NCI-H226 (cell line): ENCODE measurements at regions not wholly inside any gene's neighbourhood (a gene's known extent, or its start where the extent isn't known, plus 50 kb on each side); places are given as distances from the start of the nearest gene placed in this dataset.
"Not testable (repeated sequence)": the region's sequence is repeated elsewhere in the genome, so short reads cannot be mapped to it uniquely, and the experiment has no call there.

Experiments
- DNase-seq: peaks from one replicate; pipeline ENCODE4 v3.0.0-alpha.2; 2015

DNA sequence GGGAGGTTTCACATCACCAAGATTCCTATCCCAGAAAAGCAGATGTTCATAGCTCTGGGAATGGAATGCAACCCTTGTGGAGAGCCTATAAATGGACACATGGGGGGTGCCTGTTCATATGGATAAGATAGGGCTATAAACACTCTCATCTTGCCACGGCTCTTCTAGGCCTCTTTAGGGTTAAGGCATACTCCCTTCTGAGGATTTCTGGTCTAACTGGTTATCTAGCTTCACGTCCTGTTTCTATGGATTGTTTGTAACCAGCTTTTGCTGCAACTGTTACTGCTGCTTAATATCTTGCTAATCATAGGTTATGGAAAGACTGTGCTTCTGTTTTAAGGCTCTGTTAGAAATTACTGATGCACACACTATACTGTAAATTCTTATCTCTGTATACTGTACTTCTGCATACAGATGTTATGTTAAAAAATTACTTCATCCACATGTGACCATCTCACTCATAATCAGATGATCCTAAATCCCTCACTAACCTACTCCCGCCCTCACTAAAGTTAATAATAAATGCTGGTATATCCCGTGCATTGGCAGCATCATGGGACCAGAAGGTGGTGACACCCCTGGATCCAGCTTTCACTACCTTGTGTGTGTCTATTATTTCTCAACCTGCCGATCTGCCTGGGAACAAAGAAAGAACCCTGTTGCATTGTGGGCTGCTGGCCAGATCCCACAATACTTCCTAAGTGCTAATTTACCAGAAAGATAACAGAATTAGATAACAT, 68.7 kb downstream of the PRKAB2 start:
- not testable (repeated sequence) for DNase-seq

DNA sequence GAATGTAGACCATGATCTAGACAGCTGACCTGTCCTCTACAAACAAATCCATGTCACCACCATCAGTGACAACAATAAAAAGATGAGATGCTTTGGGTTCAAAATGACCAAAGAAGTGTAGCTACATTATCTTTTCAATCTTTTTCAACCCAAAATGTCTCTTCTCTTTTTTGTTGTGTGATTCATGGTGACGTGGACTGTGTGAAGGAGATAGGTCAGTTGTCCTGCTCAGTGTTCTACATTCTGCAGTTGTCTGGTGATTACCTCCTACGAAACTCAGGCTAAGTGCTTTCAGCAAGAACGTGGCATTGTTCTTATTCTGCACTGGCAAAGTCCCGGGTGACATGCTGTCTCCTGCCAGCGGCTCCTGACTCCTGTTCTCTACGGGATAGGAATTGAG, 73.1 kb downstream of the PRKAB2 start:
- DNase-seq, result no peak

GRCh38 chr1:147098338-147098973, 73.8 kb downstream of the PRKAB2 start:
- peak; percentile 10 for DNase-seq

DNA sequence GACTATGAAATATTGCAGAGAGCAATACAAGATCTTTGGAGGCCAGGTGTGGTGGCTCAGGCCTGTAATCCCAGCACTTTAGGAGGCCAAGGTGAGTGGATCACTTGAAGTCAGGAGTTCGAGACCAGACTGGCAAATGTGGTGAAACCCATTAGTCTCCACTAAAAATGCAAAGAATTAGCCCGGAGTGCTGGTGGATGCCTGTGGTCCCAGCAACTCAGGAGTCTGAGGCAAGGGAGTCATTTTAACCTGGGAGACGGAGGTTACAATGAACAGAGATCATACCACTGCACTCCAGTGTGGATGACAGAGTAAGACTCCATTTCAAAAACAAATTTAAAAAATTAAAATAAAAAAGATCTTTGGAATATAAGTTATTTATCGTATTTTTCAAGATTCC, 76.6 kb downstream of the PRKAB2 start:
- no peak for DNase-seq

GRCh38 chr1:147091801-147092200, 80.5 kb downstream of the PRKAB2 start:
- DNase-seq, result no peak

GRCh38 chr1:147089457-147089856, 82.8 kb downstream of the PRKAB2 start:
- DNase-seq, result no peak

GRCh38 chr1:147086129-147086528, 86.1 kb downstream of the PRKAB2 start:
- no peak for DNase-seq

- DNase-seq, result peak; percentile 5
Observed at GRCh38 chr1:147084273-147085096, 87.8 kb downstream of the PRKAB2 start.

- DNase-seq, result no peak
Observed at GRCh38 chr1:147083919-147084272, 88.4 kb downstream of the PRKAB2 start.

DNA sequence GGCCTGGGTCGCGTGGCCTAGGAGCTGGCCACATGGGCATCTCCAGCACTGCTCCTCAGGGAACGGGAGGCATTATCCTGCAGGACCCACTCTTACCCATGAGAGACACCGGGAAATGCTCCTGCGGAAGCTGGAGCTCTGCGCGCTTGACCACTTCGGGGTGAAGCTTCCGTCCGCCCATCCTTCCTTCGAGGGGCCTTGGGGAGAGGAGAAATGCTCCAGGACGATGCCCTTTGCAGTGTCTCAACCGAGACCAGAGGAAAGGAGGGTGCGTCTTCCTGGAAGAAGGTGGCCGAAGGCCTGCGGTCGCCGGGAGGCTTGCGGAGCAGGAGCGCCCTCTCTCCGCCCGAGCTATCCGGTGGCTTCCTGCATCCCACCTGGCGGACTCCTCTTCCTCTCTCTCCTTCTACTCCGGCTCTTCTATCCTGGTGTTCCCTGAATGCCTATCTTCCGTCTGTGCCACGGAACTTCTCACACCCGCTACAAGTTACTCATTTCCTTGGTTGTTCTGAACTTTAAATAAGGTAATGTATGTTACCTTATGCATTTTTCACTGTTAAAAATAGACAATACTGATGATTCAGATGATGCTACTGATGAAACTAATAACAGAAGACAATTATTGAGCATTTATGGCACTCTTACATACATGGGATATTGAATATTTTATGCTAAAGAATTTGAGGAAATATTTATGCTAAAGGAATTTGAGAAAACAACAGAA, 91.4 kb downstream of the PRKAB2 start:
- DNase-seq, result no peak

DNA sequence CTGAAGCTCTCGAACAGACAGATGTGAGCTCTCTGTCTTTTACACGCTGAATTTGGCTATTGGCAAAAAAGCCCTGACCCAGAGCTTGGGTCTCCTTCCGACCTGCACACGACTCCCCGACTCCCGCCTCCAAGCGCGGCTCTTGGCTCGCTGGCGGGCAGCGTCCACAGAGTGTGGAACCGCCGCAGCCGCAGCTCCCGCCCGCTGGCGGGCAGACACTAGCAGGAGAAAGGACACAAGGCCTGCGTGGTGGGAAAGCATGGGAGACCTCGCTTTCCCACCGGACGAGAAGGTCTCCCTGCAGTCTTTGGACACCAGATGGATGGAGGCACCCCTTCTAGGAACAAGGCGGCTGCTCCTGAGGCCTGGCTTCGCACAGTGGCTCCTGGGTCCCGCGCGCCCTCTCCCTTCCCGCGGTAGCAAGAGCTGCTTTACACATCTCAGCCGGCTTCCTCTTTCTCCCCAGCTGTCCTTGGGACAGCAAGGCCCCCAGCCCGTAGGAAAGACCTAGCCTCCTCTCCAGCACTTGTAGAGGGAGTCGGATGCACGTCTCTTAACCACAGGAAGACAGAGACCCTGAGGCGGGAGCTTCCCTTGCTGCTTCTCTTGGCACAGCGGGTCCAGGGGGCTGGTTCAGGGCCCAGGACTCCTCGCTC, 92.1 kb downstream of the PRKAB2 start:
- no peak for DNase-seq

- no peak for DNase-seq
Observed at GRCh38 chr1:147079400-147080005, 92.8 kb downstream of the PRKAB2 start.

- no peak for DNase-seq
Observed at GRCh38 chr1:147078606-147079399, 93.5 kb downstream of the PRKAB2 start.

GRCh38 chr1:147077936-147078605, 94.2 kb downstream of the PRKAB2 start:
- DNase-seq, result no peak

DNA sequence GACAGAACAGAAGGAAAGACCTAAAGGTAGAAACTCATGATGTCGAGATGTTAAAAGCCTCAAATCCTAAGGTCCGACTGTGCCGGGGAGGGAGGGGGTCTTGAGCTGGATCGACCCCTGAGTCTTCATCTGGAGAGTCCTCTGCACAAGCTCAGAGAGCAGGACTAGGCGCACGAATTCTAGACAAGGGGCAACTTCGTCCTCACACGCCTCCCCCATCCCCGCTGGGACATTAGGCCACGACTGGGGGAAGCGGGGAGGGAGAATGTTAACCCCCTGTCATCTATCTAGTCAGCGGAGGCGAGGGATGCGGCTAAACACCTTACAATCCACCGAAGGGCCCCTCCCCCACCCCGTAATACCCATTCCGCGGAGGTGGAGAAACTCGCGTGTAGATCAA, 94.7 kb downstream of the PRKAB2 start:
- DNase-seq, result no peak

GRCh38 chr1:147077081-147077480, 95.2 kb downstream of the PRKAB2 start:
- DNase-seq, result no peak

DNA sequence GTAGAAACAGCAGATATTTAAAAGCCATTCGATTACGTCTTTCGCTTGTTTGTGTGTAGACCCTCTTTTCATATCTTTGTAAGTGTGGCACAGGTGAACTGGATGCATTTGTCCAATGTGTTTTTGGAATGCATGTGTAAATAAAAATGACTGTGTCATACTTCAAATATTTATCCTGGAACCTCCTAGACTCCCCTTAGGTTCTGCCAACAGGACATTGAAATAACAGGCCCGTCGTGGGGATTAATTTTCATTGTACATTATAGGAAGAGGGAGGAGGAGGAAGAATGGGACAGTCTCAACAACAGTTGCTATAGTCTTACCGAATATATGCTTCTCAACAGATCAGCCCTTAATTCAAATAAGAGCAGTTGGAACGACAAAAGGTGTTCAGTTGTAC, 95.8 kb downstream of the PRKAB2 start:
- DNase-seq, result no peak

GRCh38 chr1:147072482-147073432, 99.5 kb downstream of the PRKAB2 start:
- DNase-seq, result no peak

DNA sequence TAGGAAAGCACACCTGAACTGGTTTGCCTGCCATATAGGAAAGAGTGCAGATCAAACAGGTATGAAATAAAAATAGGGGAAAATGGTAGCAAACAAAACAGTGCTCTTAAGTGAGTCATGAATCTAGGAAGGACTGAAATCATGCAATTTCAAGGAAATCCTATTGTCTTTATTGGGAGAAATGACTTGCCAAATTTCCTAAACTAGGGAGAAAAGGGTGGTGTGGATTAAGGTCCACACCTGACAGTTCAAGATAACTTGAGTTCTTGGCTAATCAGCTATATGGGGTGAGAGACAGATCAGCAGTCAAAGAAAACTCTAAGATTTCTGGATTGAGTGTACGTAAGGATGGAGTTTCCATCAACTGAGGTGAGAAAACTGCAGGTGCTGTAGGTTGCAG, 101.1 kb downstream of the PRKAB2 start:
- no peak for DNase-seq

DNA sequence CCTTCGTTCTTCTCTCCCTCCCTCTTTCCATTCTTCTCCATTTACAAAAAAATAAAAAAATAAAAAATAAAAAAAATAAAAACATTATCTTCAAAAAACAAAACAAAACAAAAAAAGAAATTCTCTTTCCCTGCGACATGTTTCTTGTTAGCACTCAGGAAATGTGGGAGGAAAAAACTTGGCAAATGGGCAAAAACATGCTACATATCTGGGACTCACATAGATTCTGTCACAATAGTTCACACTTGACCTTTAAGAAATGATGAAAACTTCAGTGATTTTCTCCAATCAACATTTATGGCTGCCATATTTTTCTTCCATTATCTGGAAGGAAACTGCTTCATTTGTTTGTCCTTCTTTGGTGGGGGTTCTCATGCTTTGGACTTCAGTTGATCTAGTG, 109.3 kb downstream of the PRKAB2 start:
- DNase-seq, result no peak
